ENCODE measurements at regions not wholly inside any gene's neighbourhood (a gene's known extent, or its start where the extent isn't known, plus 50 kb on each side); places are given as distances from the start of the nearest gene placed in this dataset.

- Histone ChIP-seq H3K27ac (ENCODE audit: low read depth, low read length) (no peak overlapping the region), H2BK5ac (ENCODE audit: low read depth, low read length) (no peak overlapping the region), H2BK12ac (ENCODE audit: low read depth, low read length) (no peak overlapping the region), H2BK20ac (ENCODE audit: low read length) (no peak overlapping the region), H3K79me1 (ENCODE audit: low read depth, low read length) (no peaks in the 10 kb centered on the region), H4K91ac (replicated peaks; ENCODE audit: insufficient read length, low read length) (no peak overlapping the region), H3K9me3 (ENCODE audit: insufficient read depth in 2 of 2, low read depth in 1 of 2, low read length in 1 of 2) (no peaks in the 10 kb centered on the region), H3K4ac (replicated peaks; ENCODE audit: insufficient read length, low read depth, low read length) (no peak overlapping the region), H2BK120ac (replicated peaks; ENCODE audit: low read depth, low read length) (no peak overlapping the region), H4K8ac (ENCODE audit: extremely low read depth, insufficient read depth, low read length) (no peak overlapping the region), H3K14ac (ENCODE audit: insufficient read length) (no peak overlapping the region), H3K36me3 (ENCODE audit: control insufficient read depth in 2 of 4, insufficient read depth in 4 of 4, low read length in 3 of 4) (no peaks in the 10 kb centered on the region), H3K23me2 (ENCODE audit: low read depth, low read length) (no peaks in the 10 kb centered on the region), H3K4me2 (ENCODE audit: insufficient read depth in 1 of 2, low read depth in 2 of 2, low read length in 2 of 2) (no peak overlapping the region), H3K27me3 (replicated peaks in 1 of 4; ENCODE audit: control insufficient read depth in 3 of 4, extremely low read depth in 1 of 4, insufficient read depth in 3 of 4, low read length in 3 of 4) (no peaks in the 10 kb centered on the region), H3K4me1 (replicated peaks in 1 of 4; ENCODE audit: control insufficient read depth in 3 of 4, insufficient read depth in 4 of 4, low read length in 3 of 4) (no peaks in the 10 kb centered on the region), H4K20me1 (replicated peaks in 1 of 2; ENCODE audit: control insufficient read depth in 1 of 2, insufficient read depth in 2 of 2, low read length in 2 of 2) (no peaks in the 10 kb centered on the region), H3K9ac (replicated peaks in 1 of 4; ENCODE audit: extremely low read depth in 1 of 4, low read depth in 3 of 4, low read length in 3 of 4) (no peak overlapping the region), H2AK5ac (ENCODE audit: low read depth, low read length) (no peak overlapping the region), H3K4me3 (ENCODE audit: extremely low read depth in 1 of 4, insufficient read depth in 2 of 4, low read depth in 3 of 4, low read length in 4 of 4) (no peak overlapping the region), H4K5ac (ENCODE audit: insufficient read length, low read depth, low read length) (no peak overlapping the region), H3K56ac (replicated peaks; ENCODE audit: insufficient read length, low read depth, low read length) (no peak overlapping the region), H3K18ac (ENCODE audit: extremely low read depth, low read length) (no peak overlapping the region), H2AFZ (ENCODE audit: low read length) (no peak overlapping the region), H3K79me2 (ENCODE audit: control insufficient read depth in 1 of 2, insufficient read depth in 2 of 2, low read length in 2 of 2) (no peaks in the 10 kb centered on the region), H2BK15ac (ENCODE audit: low read length) (no peak overlapping the region), H3K23ac (ENCODE audit: insufficient read length) (no peak overlapping the region)
- ChIA-PET CTCF (ENCODE audit: partially characterized antibody) (interaction anchor here (1.4 kb wide), 1 partner anchor 414 kb away, joined by 3 read pairs; no protein-coding TSS in a partner anchor), POLR2A (ENCODE audit: partially characterized antibody) (no interaction called here)
- no peak for TF ChIP-seq SP4 (IDR thresholded peaks at IDR 0.05; ENCODE audit: low read length)
- TF ChIP-seq SUZ12 (IDR thresholded peaks at IDR 0.05; ENCODE audit: low read length), result no peak
- TF ChIP-seq TAF1 (IDR thresholded peaks at IDR 0.05; ENCODE audit: low read depth, low read length), result no peak
- no peak for TF ChIP-seq PHF8 (conservative IDR thresholded peaks at IDR 0.05; ENCODE audit: low read depth, low read length)
- no peak for TF ChIP-seq RFX5 (IDR thresholded peaks at IDR 0.05; ENCODE audit: borderline replicate concordance, low read depth, low read length)
- TF ChIP-seq CREB1 (IDR thresholded peaks at IDR 0.05), result no peak
- no peak for TF ChIP-seq CBX8 (IDR thresholded peaks at IDR 0.05; ENCODE audit: borderline replicate concordance, low read depth, low read length)
- TF ChIP-seq RBBP5 (IDR thresholded peaks at IDR 0.05; ENCODE audit: borderline replicate concordance, low read depth, low read length), result no peak
- TF ChIP-seq CHD1 (IDR thresholded peaks at IDR 0.05; ENCODE audit: low read depth, low read length), result no peak
- FAIRE-seq (no peak), DNase-seq (ENCODE audit: low read depth in 1 of 2, low spot score in 2 of 2) (no peak)
- WGBS, 2 experiments (ENCODE audit: extremely low coverage in 1 of 2, insufficient coverage in 1 of 2, insufficient read length in 1 of 2, insufficient replicate concordance in 2 of 2, low coverage in 1 of 2, low lambda C conversion rate in 2 of 2, missing lambda C conversion rate in 1 of 2), result 95% methylated on average over 1 of the region's 1 CpG; no CpG with 5 or more reads in 1 of the 2 experiments
These were observed 412.4 kb upstream of the LRATD1 start for GRCh38 chr2:14220101-14220500.

Data from H1 (cell line).